HUES6 (cell line): ENCODE measurements at regions not wholly inside any gene's neighbourhood (a gene's known extent, or its start where the extent isn't known, plus 50 kb on each side); places are given as distances from the start of the nearest gene placed in this dataset.

Experiments
- H3K27ac ChIP-seq: 2 replicates; pipeline ENCODE4 v1.7.0; 2013; ENCODE audit warnings: low read depth, mild to moderate bottlenecking, low read length, inconsistent platforms
- H3K27me3 ChIP-seq: 2 replicates; pipeline ENCODE4 v1.6.1; 2013; ENCODE audit warnings: low read length; ENCODE audit not compliant: control insufficient read depth, insufficient read depth
- H3K36me3 ChIP-seq: 2 replicates; pipeline ENCODE4 v1.6.1; 2013; ENCODE audit warnings: low read length; ENCODE audit not compliant: control insufficient read depth, insufficient read depth
- H3K4me1 ChIP-seq: 2 replicates; pipeline ENCODE4 v1.6.1; 2013; ENCODE audit warnings: low read length; ENCODE audit not compliant: control insufficient read depth, insufficient read depth
- H3K4me3 ChIP-seq: 2 replicates; pipeline ENCODE4 v1.5.1; 2013; ENCODE audit warnings: low read depth, low read length
- H3K9ac ChIP-seq: one replicate; pipeline ENCODE4 v1.6.1; 2013; ENCODE audit warnings: mild to moderate bottlenecking, low read length
- H3K9me3 ChIP-seq: 2 replicates; pipeline ENCODE4 v1.6.1; 2013; ENCODE audit warnings: low read depth, low read length; ENCODE audit not compliant: control insufficient read depth, insufficient read depth

- H3K27ac ChIP-seq, result no peak overlapping the region
- H3K27me3 ChIP-seq, result no peaks in the 10 kb centered on the region
- no peaks in the 10 kb centered on the region for H3K4me1 ChIP-seq
- no peaks in the 10 kb centered on the region for H3K36me3 ChIP-seq
- H3K4me3 ChIP-seq, result no peak overlapping the region
- no peak overlapping the region for H3K9ac ChIP-seq
- H3K9me3 ChIP-seq, result no peaks in the 10 kb centered on the region
Measured at GRCh38 chr1:221469476-221469875, 272.4 kb downstream of the DUSP10 start.

DNA sequence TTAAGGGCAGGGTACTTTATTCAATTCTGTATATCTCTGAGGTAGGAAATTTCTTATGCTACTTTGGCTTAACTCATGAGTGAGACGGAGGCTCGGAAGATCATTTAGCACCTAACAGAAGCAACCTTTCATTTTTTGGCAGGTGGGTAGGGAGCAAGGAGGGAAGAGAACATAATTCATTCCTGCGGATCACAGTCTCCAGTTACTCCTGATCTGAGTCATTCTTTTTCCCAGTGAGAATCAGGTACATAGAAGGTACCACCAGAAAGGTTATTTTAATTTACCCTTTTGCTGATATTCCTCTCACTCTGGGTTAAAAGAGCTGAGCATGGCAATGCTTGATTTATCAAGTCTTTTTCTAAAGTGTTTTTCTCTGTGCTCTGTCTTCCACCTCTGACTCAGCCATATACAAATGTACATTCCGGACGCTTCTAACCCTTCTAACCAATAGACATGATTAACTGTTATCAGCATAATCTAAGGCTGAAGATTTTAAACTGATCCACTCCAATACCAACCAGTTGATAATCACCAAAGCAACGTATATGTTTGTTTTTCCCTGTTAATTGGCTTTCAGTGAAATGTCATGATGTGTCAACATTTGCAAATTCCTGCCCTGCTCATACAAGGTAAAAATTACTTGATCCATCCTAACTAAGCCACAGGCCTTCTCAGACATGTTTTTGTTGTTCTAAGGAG, 271.7 kb downstream of the DUSP10 start:
- H3K27me3 ChIP-seq, result no peaks in the 10 kb centered on the region
- no peaks in the 10 kb centered on the region for H3K9me3 ChIP-seq
- no peak overlapping the region for H3K27ac ChIP-seq
- no peak overlapping the region for H3K4me3 ChIP-seq
- no peaks in the 10 kb centered on the region for H3K4me1 ChIP-seq
- H3K9ac ChIP-seq, result no peak overlapping the region
- H3K36me3 ChIP-seq, result no peaks in the 10 kb centered on the region

DNA sequence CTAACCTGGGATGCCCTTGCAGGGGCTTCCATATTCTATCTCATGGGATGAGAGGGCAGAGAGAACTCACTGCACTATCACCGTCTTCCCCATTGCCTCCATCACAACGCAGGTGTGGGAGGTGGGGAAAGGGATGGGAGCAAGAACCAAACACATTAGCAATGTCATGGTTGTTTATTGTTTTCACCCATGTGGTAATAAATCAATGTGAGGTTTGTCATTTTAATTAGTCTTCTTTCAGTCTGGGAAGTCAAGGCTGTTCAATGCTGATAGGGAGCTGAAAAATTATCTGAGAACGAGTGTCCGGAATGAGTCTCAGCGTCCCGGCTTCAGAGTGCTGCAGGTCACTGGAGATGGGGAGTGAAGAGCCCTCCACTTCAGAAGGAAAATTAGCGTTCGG, 268.5 kb downstream of the DUSP10 start:
- Histone ChIP-seq H3K4me3 (no peak overlapping the region), H3K9ac (no peak overlapping the region), H3K36me3 (no peaks in the 10 kb centered on the region), H3K27ac (no peak overlapping the region), H3K27me3 (no peaks in the 10 kb centered on the region), H3K9me3 (no peaks in the 10 kb centered on the region), H3K4me1 (peaks cover 3% of the 10 kb centered on the region; the same call in 1 of the 2 replicates)

DNA sequence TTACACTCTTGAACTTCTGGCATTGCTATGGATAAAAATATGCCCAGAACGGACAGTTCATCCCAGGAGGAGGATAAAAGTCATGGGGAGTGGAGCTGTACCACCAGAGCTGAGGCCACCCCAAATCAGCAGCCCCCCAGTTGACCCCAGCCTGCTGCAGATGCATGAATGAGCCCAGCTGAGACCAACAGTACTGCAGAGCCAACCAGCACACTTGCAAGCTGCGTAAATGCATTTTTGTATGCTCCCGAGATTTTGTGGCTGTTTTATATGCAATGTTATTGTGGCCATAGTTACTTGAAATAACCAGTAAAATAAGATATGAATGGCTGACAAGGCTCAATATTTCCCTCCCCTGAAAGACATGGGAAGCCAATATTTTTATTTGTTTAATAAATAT, 264.6 kb downstream of the DUSP10 start:
- peaks cover 3% of the 10 kb centered on the region; the same call in 1 of the 2 replicates for H3K4me1 ChIP-seq
- H3K27ac ChIP-seq, result no peak overlapping the region
- no peaks in the 10 kb centered on the region for H3K27me3 ChIP-seq
- no peaks in the 10 kb centered on the region for H3K9me3 ChIP-seq
- no peak overlapping the region for H3K9ac ChIP-seq
- no peak overlapping the region for H3K4me3 ChIP-seq
- H3K36me3 ChIP-seq, result no peaks in the 10 kb centered on the region

- Histone ChIP-seq H3K9me3 (no peaks in the 10 kb centered on the region), H3K4me3 (no peak overlapping the region), H3K4me1 (peaks cover 3% of the 10 kb centered on the region; the same call in 1 of the 2 replicates), H3K36me3 (no peaks in the 10 kb centered on the region), H3K9ac (no peak overlapping the region), H3K27me3 (no peaks in the 10 kb centered on the region), H3K27ac (no peak overlapping the region)
Measured at GRCh38 chr1:221478050-221478949, 263.6 kb downstream of the DUSP10 start.

DNA sequence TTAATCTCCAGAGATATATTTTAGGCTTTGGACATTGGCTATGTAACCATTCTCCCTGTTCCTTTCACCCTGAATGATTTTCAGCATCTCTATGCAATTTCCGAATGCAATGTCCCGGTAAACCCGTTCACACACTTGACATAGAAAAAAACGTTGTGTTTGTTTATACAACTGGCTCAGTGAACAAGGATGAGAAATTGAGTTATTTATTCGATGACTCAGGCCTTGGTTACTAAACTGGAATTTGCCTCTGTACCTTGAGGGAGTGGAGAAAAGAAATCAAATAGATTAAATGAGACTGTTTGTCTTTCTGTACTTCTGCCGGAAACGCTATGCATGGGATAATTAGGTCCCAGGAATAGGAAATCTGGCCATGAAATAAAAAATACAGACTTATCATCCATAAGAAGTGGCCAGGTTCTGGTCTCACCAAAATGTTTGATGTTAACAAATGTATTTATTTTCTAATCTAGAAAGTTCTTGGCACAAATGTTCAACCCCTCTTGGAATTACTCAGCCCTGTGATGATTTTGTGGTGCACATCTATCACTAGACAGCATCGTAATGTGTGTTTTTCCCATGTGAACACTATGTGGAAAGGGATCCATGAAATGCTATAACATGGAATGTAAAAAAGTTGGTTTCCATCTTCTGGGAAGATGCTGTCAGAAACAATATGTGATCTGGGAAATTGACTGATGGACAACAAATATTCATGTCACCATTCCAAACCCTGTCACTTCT, 253.9 kb downstream of the DUSP10 start:
- H3K9ac ChIP-seq, result no peak overlapping the region

GRCh38 chr1:221488550-221488949, 253.3 kb downstream of the DUSP10 start:
- H3K4me1 ChIP-seq, result no peaks in the 10 kb centered on the region
- H3K27ac ChIP-seq, result no peak overlapping the region
- H3K36me3 ChIP-seq, result no peaks in the 10 kb centered on the region
- H3K27me3 ChIP-seq, result no peaks in the 10 kb centered on the region
- no peaks in the 10 kb centered on the region for H3K9me3 ChIP-seq
- H3K9ac ChIP-seq, result no peak overlapping the region
- H3K4me3 ChIP-seq, result no peak overlapping the region

More for the DNA sequence above, 253.9 kb downstream of the DUSP10 start:
- H3K4me3 ChIP-seq, result no peak overlapping the region
- no peak overlapping the region for H3K27ac ChIP-seq
- no peaks in the 10 kb centered on the region for H3K27me3 ChIP-seq
- no peaks in the 10 kb centered on the region for H3K9me3 ChIP-seq
- H3K4me1 ChIP-seq, result no peaks in the 10 kb centered on the region
- H3K36me3 ChIP-seq, result no peaks in the 10 kb centered on the region

DNA sequence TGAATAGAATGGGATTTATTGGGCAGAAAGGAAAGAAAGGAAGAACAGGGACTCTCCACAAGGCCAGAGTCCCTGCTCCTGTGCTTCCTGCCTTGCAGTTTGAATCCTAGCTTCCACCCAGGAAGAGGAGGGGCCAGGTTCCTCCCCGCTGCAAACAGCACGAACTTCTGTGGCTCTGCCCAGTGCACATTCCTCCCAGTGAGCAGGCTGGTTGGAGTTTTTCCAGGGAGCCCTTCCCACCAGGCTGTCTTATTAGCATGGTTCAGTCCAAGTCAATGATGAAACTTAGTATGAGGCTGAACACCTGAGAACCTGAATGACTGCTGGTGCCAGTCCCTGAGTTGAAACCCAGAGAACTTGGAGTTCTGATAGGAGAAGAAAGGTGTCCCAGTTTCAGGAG, 247.2 kb downstream of the DUSP10 start:
- Histone ChIP-seq H3K36me3 (no peaks in the 10 kb centered on the region), H3K27ac (no peak overlapping the region), H3K27me3 (no peaks in the 10 kb centered on the region), H3K9ac (no peak overlapping the region), H3K4me3 (no peak overlapping the region), H3K4me1 (no peaks in the 10 kb centered on the region), H3K9me3 (no peaks in the 10 kb centered on the region)

GRCh38 chr1:221497046-221497445, 244.8 kb downstream of the DUSP10 start:
- H3K36me3 ChIP-seq, result no peaks in the 10 kb centered on the region
- H3K4me3 ChIP-seq, result no peak overlapping the region
- no peak overlapping the region for H3K9ac ChIP-seq
- no peaks in the 10 kb centered on the region for H3K9me3 ChIP-seq
- H3K27me3 ChIP-seq, result no peaks in the 10 kb centered on the region
- no peak overlapping the region for H3K27ac ChIP-seq
- H3K4me1 ChIP-seq, result no peaks in the 10 kb centered on the region

GRCh38 chr1:221503268-221503667, 238.6 kb downstream of the DUSP10 start:
- peaks cover 34% of the 10 kb centered on the region for H3K9me3 ChIP-seq
- no peaks in the 10 kb centered on the region for H3K4me1 ChIP-seq
- H3K27me3 ChIP-seq, result no peaks in the 10 kb centered on the region
- H3K27ac ChIP-seq, result no peak overlapping the region
- H3K4me3 ChIP-seq, result no peak overlapping the region
- no peaks in the 10 kb centered on the region for H3K36me3 ChIP-seq
- H3K9ac ChIP-seq, result no peak overlapping the region
